Skeletal muscle satellite cell (primary cell): ENCODE measurements at regions not wholly inside any gene's neighbourhood (a gene's known extent, or its start where the extent isn't known, plus 50 kb on each side); places are given as distances from the start of the nearest gene placed in this dataset.

Experiments used
- H3K27me3 ChIP-seq: 2 replicates; pipeline ENCODE4 v1.7.0; 2013; ENCODE audit warnings: low read length; ENCODE audit not compliant: control insufficient read depth, insufficient read depth
- H3K36me3 ChIP-seq: 2 replicates; pipeline ENCODE4 v1.7.0; 2013; ENCODE audit warnings: mild to moderate bottlenecking, control low read depth, low read length; ENCODE audit not compliant: insufficient read depth
- H3K4me1 ChIP-seq: 2 replicates; pipeline ENCODE4 v1.7.0; 2013; ENCODE audit warnings: low read length; ENCODE audit not compliant: control insufficient read depth, insufficient read depth
- H3K4me2 ChIP-seq: 2 replicates; pipeline ENCODE4 v1.7.0; 2013; ENCODE audit warnings: mild to moderate bottlenecking, low read length
- H3K4me3 ChIP-seq: 2 replicates; pipeline ENCODE4 v1.7.0; 2013; ENCODE audit warnings: low read length
- H3K9ac ChIP-seq: 2 replicates; pipeline ENCODE4 v1.7.0; 2013; ENCODE audit warnings: mild to moderate bottlenecking, low read depth, low read length, moderate library complexity
- H3K9me3 ChIP-seq: replicated peaks from 2 replicates; pipeline ENCODE4 v1.7.0; 2013; ENCODE audit warnings: mild to moderate bottlenecking, control low read depth, low read length

DNA sequence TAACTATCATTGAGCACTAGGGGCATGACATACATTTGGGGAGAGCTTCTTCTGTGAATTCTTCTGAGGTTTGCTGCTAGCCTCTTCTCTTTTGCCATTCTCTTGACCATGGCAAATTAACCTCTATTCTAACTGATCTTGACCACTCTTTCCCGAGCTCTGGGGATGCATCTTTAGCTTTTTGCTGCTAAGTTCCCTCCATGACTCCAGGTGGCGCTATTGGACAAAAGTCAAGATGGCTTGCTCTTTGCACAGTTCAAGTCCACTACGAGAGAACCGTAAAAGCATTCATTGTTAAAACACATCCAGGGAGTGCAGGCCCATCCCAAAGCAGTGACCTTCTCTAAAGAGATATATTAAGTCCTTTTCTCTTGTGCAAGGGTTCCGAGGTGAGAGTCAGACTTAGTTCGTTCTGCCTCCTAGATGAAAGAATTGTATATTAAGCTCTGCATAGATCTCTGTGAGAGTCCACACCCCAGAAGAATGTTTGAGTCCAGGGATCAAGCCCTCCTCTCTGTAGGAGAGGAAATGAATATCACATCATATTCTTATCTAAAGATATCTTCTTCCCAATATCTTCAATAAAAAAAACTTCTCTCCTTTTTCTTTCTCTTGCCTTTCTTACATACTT is 1152.9 kb upstream of the CDH6 start:
- Histone ChIP-seq H3K9ac (no peak overlapping the region), H3K36me3 (no peaks in the 10 kb centered on the region), H3K4me3 (no peak overlapping the region), H3K9me3 (no peaks in the 10 kb centered on the region), H3K27me3 (no peaks in the 10 kb centered on the region), H3K4me2 (no peak overlapping the region), H3K4me1 (no peaks in the 10 kb centered on the region)

- H3K27me3 ChIP-seq = no peaks in the 10 kb centered on the region
- H3K4me2 ChIP-seq = no peak overlapping the region
- no peak overlapping the region for H3K9ac ChIP-seq
- H3K36me3 ChIP-seq = no peaks in the 10 kb centered on the region
- H3K4me3 ChIP-seq = no peak overlapping the region
- H3K9me3 ChIP-seq = no peaks in the 10 kb centered on the region
- H3K4me1 ChIP-seq = no peaks in the 10 kb centered on the region
Observed at GRCh38 chr5:30039379-30039778, 1154.1 kb upstream of the CDH6 start.

GRCh38 chr5:30034870-30035269 is 1158.6 kb upstream of the CDH6 start:
- no peak overlapping the region for H3K9ac ChIP-seq
- no peaks in the 10 kb centered on the region for H3K36me3 ChIP-seq
- no peaks in the 10 kb centered on the region for H3K27me3 ChIP-seq
- no peaks in the 10 kb centered on the region for H3K9me3 ChIP-seq
- H3K4me1 ChIP-seq = no peaks in the 10 kb centered on the region
- H3K4me3 ChIP-seq = no peak overlapping the region
- no peak overlapping the region for H3K4me2 ChIP-seq

DNA sequence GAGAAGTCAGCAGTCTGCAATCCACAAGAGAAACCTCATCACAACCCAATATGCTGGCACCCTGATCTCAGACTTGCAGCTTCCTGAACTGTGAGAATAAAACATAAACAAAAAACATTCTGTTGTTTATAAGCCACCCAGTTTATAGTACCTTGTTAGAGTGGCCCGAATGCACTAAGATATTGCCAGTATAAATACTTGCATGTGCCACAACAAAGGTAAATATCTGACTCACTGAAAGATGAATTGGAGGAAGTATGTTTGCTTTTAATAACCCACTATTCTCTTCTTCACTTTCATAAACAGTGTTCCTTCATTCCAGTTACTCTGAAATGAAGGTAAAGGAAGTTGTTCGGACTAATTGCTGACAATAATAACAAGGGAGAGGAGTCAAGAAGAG is 1163.4 kb upstream of the CDH6 start:
- H3K27me3 ChIP-seq = no peaks in the 10 kb centered on the region
- H3K4me1 ChIP-seq = no peaks in the 10 kb centered on the region
- H3K4me3 ChIP-seq = no peak overlapping the region
- no peaks in the 10 kb centered on the region for H3K9me3 ChIP-seq
- no peaks in the 10 kb centered on the region for H3K36me3 ChIP-seq
- H3K4me2 ChIP-seq = no peak overlapping the region
- no peak overlapping the region for H3K9ac ChIP-seq

DNA sequence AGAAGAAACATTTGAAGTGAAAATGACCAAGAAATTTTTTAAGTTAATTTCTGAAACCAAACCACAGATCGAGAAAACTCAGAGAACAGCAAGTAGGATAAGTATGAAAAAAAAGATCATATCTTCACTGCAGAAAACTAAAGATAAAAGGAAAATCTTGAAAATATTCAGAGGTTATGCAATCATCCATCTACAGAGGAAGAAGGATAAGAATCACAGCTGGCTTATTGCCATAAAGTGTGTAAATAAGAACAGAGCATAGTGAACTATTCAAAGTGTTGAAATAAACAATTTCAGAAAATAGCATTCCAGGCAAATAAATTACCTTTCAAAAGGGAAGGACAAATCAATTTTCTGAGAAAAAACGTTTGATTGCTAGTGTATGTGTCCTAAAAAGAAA is 1191.7 kb upstream of the CDH6 start:
- Histone ChIP-seq H3K4me2 (no peak overlapping the region), H3K4me3 (no peak overlapping the region)

GRCh38 chr5:30000231-30000630 is 1193.3 kb upstream of the CDH6 start:
- Histone ChIP-seq H3K9ac (no peak overlapping the region), H3K27me3 (no peaks in the 10 kb centered on the region), H3K4me1 (no peaks in the 10 kb centered on the region), H3K4me2 (no peak overlapping the region), H3K4me3 (no peak overlapping the region), H3K9me3 (no peaks in the 10 kb centered on the region), H3K36me3 (no peaks in the 10 kb centered on the region)

More for the DNA sequence above, 1191.7 kb upstream of the CDH6 start:
- H3K9me3 ChIP-seq = no peaks in the 10 kb centered on the region
- H3K4me1 ChIP-seq = no peaks in the 10 kb centered on the region
- H3K27me3 ChIP-seq = no peaks in the 10 kb centered on the region
- no peaks in the 10 kb centered on the region for H3K36me3 ChIP-seq
- no peak overlapping the region for H3K9ac ChIP-seq

GRCh38 chr5:29995154-29995553 is 1198.3 kb upstream of the CDH6 start:
- no peak overlapping the region for H3K9ac ChIP-seq
- no peaks in the 10 kb centered on the region for H3K9me3 ChIP-seq
- H3K4me2 ChIP-seq = no peak overlapping the region
- no peak overlapping the region for H3K4me3 ChIP-seq
- H3K27me3 ChIP-seq = no peaks in the 10 kb centered on the region
- H3K36me3 ChIP-seq = no peaks in the 10 kb centered on the region
- H3K4me1 ChIP-seq = no peaks in the 10 kb centered on the region

- H3K9me3 ChIP-seq = no peaks in the 10 kb centered on the region
Observed at GRCh38 chr5:29994519-29994918, 1199.0 kb upstream of the CDH6 start.

DNA sequence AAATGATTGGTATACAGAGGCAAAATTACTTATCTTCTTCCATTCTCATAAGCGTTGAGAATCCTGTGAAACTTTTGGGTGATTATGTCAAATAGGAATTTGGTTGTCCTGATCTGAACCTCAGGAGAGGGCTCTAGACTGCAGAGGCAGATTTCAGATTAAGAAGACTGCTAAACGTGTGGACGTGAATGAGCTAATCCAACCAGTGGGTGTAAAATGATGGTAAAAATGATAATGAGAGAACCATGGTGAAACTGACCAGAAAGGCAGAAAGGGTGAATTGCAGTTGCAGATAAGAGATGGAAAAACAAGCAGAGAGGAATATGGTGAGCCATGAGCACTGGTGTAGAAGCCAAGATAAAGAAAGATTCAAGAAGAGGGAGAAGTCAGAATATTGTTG is 1200.2 kb upstream of the CDH6 start:
- no peaks in the 10 kb centered on the region for H3K27me3 ChIP-seq
- no peaks in the 10 kb centered on the region for H3K9me3 ChIP-seq
- no peak overlapping the region for H3K4me2 ChIP-seq
- no peak overlapping the region for H3K9ac ChIP-seq
- no peaks in the 10 kb centered on the region for H3K4me1 ChIP-seq
- H3K4me3 ChIP-seq = no peak overlapping the region
- H3K36me3 ChIP-seq = no peaks in the 10 kb centered on the region

More at GRCh38 chr5:29994519-29994918, 1199.0 kb upstream of the CDH6 start:
- H3K27me3 ChIP-seq = no peaks in the 10 kb centered on the region
- no peaks in the 10 kb centered on the region for H3K4me1 ChIP-seq
- no peak overlapping the region for H3K4me2 ChIP-seq
- no peak overlapping the region for H3K4me3 ChIP-seq
- H3K9ac ChIP-seq = no peak overlapping the region
- no peaks in the 10 kb centered on the region for H3K36me3 ChIP-seq

DNA sequence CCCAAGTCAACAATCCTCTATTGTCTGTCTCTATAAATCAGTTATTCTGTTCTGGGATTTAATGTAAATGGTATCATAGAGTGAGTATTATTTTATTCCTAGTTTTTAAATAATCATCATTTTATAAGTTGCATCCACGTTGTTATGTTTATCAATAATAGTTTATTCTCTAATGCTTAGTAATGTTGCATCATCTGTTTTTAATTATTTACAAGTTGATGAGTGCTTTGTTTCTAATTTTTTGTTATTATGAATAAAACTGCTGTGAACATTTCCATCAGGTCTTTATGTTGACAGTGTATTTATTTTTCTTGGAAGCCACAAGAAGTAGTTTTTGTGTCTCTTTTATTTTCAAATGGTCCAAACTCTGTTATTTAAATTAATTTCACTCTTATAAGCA is 1201.2 kb upstream of the CDH6 start:
- Histone ChIP-seq H3K4me3 (no peak overlapping the region), H3K9ac (no peak overlapping the region), H3K9me3 (no peaks in the 10 kb centered on the region), H3K4me2 (no peak overlapping the region), H3K4me1 (no peaks in the 10 kb centered on the region), H3K36me3 (no peaks in the 10 kb centered on the region), H3K27me3 (no peaks in the 10 kb centered on the region)

GRCh38 chr5:29990681-29991080 is 1202.8 kb upstream of the CDH6 start:
- Histone ChIP-seq H3K27me3 (no peaks in the 10 kb centered on the region), H3K9ac (no peak overlapping the region), H3K4me2 (no peak overlapping the region), H3K36me3 (no peaks in the 10 kb centered on the region), H3K4me3 (no peak overlapping the region), H3K9me3 (no peaks in the 10 kb centered on the region), H3K4me1 (no peaks in the 10 kb centered on the region)

DNA sequence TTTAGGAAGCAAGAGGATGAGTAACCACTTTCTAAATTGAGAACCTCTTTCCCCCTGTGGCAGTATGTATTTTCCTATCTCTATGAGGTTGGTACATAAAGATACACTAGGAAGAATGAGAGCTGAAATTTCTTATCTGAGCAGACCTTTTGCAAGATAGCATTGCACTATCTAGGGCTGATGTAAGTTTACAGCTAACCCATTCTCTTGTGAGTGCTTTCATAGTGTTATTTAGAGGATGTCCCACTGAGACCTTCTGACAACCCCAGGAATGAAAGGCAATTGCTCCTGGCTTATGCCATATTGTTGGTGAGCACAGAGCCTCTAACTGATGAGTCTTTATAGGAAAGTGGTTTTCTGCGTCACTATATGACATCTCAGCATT is 1209.3 kb upstream of the CDH6 start:
- Histone ChIP-seq H3K9ac (no peak overlapping the region), H3K4me2 (no peak overlapping the region), H3K27me3 (no peaks in the 10 kb centered on the region), H3K36me3 (no peaks in the 10 kb centered on the region), H3K4me1 (no peaks in the 10 kb centered on the region), H3K4me3 (no peak overlapping the region), H3K9me3 (no peaks in the 10 kb centered on the region)
